GM19043 (cell line): ENCODE measurements at regions not wholly inside any gene's neighbourhood (a gene's known extent, or its start where the extent isn't known, plus 50 kb on each side); places are given as distances from the start of the nearest gene placed in this dataset.
"Not testable (repeated sequence)": the region's sequence is repeated elsewhere in the genome, so short reads cannot be mapped to it uniquely, and the experiment has no call there.

Experiments used
- ATAC-seq: cut with Tn5 transposase; IDR thresholded peaks from one replicate; pipeline ENCODE4 v1.9.1; 2021; ENCODE audit warnings: low read depth; ENCODE audit not compliant: unreplicated experiment

GRCh38 chr6:78768271-78768670 lies 99.1 kb upstream of the IRAK1BP1 start:
- no peak for ATAC-seq

- no peak for ATAC-seq
Observed at GRCh38 chr6:78770765-78771164, 96.6 kb upstream of the IRAK1BP1 start.

DNA sequence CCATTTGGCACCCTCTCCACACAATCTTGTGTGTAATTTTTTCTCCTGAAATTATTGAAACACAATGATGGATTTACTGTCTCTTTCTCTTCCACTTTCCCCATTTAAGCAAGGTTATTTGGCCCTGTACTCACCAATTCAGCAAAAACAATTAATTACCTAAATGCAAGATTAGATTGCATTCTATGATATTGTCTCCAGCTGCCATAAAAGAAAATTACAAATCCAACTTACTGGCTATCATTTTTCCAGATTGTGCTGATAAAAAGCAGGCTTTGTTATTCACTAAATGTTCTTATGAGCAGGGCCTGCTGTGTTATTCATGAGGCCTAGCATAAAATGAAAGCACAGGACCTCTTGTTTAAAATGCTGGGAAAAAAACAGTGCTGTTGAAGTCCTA lies 95.8 kb upstream of the IRAK1BP1 start:
- ATAC-seq, result no peak

- no peak for ATAC-seq
Observed at GRCh38 chr6:78781001-78781400, 86.3 kb upstream of the IRAK1BP1 start.

GRCh38 chr6:78783366-78783765 lies 84.0 kb upstream of the IRAK1BP1 start:
- not testable (repeated sequence) for ATAC-seq

DNA sequence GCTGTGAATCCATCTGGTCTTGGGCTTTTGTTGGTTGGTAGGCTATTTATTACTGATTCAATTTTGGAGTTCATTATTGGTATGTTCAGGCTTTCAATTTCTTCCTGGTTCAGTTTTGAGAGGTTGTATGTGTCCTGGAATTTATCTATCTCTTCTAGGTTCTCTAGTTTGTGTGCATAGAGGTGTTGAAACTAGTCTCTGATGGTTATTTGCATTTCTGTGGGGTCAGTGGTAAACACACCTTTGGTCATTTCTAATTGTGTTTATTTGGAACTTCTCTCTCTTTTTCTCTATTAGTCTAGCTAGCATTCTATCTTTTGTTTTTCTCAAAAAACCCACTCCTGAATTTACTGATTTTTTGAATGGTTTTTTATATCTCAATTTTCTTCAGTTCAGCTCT lies 70.1 kb upstream of the IRAK1BP1 start:
- no peak for ATAC-seq

DNA sequence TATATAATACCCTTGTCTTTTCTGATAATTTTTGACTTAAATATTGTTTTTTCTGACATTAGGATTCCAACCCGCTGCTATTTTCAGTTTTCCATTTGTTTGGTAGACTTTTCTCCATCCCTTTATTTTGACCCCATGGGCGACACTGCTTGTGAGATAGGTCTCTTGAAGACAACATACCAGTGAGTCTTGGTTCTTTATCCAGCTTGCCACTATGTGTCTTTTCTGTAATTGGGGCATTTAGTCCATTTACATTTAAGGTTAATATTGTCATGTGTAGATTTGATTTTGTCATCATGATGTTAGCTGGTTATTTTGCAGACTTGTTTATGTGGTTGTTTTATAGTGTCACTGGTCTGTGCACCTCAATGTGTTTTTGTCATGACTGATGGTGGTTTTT lies 67.7 kb upstream of the IRAK1BP1 start:
- no peak for ATAC-seq

DNA sequence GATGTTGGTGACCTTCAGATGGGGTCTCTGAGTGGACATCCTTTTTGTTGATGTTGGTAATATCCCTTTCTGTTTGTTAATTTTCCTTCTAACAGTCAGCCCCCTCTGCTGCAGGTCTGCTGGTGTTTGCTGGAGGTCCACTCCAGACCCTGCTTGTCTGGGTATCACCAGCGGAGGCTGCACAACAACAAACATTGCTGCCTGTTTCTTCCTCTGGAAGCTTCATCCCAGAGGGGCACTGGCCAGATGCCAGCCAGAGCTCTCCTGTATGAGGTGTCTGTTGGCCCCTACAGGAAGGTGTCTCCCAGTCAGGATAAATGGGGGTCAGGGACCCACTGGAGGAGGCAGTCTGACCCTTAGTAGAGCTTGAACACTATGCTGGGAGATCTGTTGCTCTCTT lies 60.6 kb upstream of the IRAK1BP1 start:
- ATAC-seq, result not testable (repeated sequence)

DNA sequence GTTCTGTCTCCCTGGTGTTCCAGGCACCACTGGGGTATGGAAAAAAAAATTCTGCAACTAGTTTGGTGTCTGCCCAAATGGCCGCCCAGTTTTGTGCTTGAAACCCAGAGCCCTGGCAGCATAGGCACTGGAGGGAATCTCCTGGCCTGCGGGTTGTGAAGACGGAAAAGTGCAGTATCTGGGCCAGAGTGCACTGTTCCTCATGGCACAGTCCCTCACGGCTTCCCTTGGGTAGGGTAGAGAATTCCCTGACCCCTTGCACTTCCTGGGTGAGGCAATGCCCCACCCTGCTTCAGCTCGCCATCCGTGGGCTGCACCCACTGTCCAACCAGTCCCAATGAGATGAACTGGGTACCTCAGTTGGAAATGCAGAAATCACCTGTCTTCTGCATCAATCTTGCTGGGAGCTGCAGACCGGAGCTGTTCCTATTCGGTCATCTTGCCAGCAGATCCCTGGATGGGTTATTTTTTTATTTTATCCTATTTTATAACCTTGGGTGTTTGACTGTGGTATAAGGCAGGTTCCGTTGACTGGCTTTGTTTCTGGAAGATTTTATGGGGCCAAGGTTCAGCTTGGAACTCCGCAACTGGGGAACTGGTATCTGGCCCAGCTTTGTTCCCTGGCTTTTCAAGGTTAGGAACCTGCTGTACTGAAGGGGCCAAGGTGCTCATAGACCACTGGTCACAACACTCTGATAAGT lies 59.5 kb upstream of the IRAK1BP1 start:
- ATAC-seq, result not testable (repeated sequence)

- no peak for ATAC-seq
Observed at GRCh38 chr6:78808356-78808891, 58.9 kb upstream of the IRAK1BP1 start.

- ATAC-seq, result no peak
Observed at GRCh38 chr6:78808933-78809332, 58.4 kb upstream of the IRAK1BP1 start.

GRCh38 chr6:78810146-78810545 lies 57.2 kb upstream of the IRAK1BP1 start:
- ATAC-seq, result no peak

DNA sequence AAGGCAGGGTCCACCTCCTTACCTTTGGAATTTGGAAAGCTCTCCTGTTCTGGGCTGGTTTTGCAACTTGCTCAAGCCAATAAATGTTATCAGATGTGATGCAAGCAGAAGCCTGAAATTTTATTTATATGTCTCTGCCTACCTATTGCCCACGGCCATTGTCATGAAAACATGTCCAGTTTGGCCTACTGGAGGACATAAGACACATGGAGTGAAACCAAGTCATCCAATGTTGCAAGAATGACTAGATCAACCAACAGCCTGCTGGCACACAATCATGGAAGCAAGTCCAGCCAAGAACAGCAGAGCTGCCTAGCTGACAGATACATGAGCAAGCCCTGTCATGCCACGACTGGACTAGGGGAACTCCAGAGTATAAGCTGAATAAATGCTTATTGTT lies 56.7 kb upstream of the IRAK1BP1 start:
- no peak for ATAC-seq
